Effector memory CD4-positive, alpha-beta T cell (primary cell): ENCODE measurements at regions not wholly inside any gene's neighbourhood (a gene's known extent, or its start where the extent isn't known, plus 50 kb on each side); places are given as distances from the start of the nearest gene placed in this dataset.

Source experiments
- DNase-seq, 3 donors: peaks; one replicate each; pipeline ENCODE4 v3.0.0-alpha.2; 2020
- H3K27ac ChIP-seq: 2 replicates; pipeline ENCODE4 v1.7.0; 2013; ENCODE audit warnings: mild to moderate bottlenecking, low read length, moderate library complexity; ENCODE audit not compliant: insufficient read depth, poor library complexity, severe bottlenecking
- H3K27me3 ChIP-seq: replicated peaks from 2 replicates; pipeline ENCODE4 v1.7.0; 2013; ENCODE audit warnings: mild to moderate bottlenecking, low read length; ENCODE audit not compliant: insufficient read depth, control insufficient read depth, poor library complexity, severe bottlenecking
- H3K36me3 ChIP-seq: 2 replicates; pipeline ENCODE4 v1.7.0; 2013; ENCODE audit warnings: mild to moderate bottlenecking, low read length, moderate library complexity; ENCODE audit not compliant: control insufficient read depth, insufficient read depth
- H3K4me1 ChIP-seq: 2 replicates; pipeline ENCODE4 v1.7.0; 2013; ENCODE audit warnings: low read length, mild to moderate bottlenecking; ENCODE audit not compliant: control insufficient read depth, insufficient read depth, poor library complexity, severe bottlenecking
- H3K4me3 ChIP-seq: 2 replicates; pipeline ENCODE4 v1.7.0; 2013; ENCODE audit warnings: low read length, low read depth, mild to moderate bottlenecking; ENCODE audit not compliant: insufficient read depth, poor library complexity, severe bottlenecking
- H3K9me3 ChIP-seq: 2 replicates; pipeline ENCODE4 v1.7.0; 2013; ENCODE audit warnings: mild to moderate bottlenecking, low read length, moderate library complexity; ENCODE audit not compliant: control insufficient read depth

DNA sequence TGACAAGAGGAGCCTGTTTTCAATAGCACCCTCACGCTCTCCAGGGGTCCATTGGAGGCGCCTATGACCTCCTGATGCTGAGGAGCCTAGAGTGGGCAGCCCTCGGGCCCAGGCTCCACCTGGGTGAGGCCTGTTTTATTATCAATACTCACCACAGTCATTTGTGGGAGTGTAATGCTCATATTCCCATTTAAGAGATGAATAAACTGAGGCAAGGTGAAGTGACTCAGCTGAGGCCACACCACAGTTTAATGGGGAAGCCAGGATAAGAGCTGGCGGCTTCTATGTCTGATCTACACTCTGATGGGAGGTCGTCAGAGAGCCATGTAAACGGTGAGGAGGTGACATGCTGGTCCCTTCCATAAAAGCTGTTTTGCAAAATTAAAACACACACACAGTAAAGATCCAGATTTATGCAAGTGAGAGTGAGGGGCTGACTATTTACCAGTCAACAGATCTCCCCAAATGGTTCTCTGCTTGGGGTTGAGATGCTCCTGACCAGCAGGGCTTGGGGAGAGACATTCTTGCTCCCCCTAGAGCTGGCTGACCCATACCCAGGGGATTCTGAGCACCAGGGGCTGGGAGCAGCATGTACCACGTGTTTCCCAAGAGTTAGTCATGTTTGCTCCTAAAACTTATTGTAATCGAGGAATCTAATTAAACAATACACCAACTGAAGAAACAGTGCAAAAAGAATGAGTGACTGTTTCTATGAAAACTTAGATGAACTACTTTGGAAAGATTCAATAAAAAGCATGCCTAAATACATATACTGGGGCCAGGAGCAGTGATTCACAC lies 81.0 kb upstream of the INSIG1 start:
- H3K36me3 ChIP-seq: no peaks in the 10 kb centered on the region
- no peaks in the 10 kb centered on the region for H3K4me1 ChIP-seq
- H3K27me3 ChIP-seq: no peaks in the 10 kb centered on the region
- H3K4me3 ChIP-seq: no peak overlapping the region
- no peak for DNase-seq
- H3K27ac ChIP-seq: no peak overlapping the region
- no peaks in the 10 kb centered on the region for H3K9me3 ChIP-seq

DNA sequence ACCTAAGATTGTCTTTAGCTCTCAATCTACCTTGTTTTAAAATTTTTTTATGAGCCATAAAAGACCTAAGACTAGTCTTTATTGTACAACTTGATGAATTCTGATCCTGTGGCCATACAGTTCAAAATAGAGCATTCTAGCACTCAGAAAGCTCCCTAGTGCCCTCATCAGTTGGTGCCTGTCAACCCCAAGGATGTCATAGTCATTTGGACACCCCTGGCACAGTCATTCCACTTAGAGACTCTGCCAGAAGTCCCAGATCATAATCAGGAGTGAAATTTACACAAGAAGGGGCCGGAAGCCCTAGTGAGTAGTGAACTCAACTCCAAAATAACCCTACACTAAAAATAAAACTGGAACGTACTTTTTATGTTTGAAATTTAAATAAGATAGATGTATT lies 80.0 kb upstream of the INSIG1 start:
- no peaks in the 10 kb centered on the region for H3K27me3 ChIP-seq
- no peaks in the 10 kb centered on the region for H3K9me3 ChIP-seq
- no peak overlapping the region for H3K27ac ChIP-seq
- H3K36me3 ChIP-seq: no peaks in the 10 kb centered on the region
- H3K4me3 ChIP-seq: no peak overlapping the region
- no peaks in the 10 kb centered on the region for H3K4me1 ChIP-seq
- DNase-seq: no peak

DNA sequence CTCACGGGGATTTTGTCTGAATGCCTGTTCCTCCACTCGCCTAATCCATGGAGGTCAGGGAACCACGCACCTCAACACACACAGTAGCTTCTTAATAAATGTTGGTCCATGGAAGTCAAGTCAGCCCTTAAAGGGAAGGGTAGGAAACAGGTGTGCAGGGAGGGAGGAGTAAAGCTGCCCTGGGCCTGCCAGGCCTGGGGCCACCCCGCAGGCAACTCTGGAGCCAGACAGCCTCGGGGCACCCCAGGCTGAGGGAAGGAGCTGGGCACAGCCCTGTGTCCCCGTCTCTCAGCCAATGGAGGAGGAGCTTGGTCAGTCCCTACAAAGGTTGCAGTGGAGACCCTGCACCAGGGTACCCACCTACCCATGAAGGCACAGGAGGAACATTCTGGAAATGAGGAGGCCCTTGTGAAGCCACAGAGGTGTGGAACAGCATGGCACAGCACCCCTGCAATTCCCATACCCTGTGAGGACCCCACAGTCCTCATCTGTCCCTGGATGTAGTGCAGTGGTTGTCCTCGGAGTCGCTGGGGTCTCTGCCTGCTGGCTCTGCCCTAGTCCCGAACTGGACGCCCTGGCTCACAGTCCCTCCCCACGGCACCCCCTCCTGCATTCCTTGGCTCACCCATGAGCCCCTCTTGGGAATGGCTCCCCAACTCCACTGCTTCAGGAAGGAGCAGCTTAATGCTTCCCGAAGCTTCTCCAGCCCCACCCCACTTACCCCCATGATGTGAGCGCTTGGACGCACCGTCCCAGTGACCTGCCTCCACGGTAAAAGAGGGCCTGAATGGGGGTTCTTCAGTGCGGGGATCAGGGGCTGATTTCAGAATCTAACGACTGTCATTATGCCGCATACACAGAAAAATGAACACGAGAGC lies 79.2 kb upstream of the INSIG1 start:
- Histone ChIP-seq H3K36me3 (no peaks in the 10 kb centered on the region), H3K27me3 (no peaks in the 10 kb centered on the region), H3K4me1 (no peaks in the 10 kb centered on the region), H3K27ac (no peak overlapping the region), H3K9me3 (no peaks in the 10 kb centered on the region), H3K4me3 (no peak overlapping the region)
- no peak for DNase-seq

DNA sequence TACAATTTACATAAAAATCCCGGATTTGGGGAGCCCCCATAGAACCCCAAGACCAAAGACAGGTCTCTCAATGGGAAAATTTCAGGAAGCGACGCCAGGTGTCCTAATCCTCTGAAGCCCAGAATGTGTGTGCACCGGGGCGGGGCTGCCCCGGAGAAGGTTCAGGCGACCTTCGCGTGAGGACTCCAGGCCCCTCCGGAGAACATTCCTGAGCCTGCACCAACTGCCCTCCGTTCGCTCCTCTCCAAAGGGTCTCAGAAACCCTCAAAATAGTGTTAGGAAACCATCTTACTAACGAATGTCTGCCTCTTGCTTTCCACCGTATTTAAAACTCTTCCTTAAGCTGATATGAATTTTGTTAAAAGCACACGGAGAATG lies 78.5 kb upstream of the INSIG1 start:
- no peak overlapping the region for H3K4me3 ChIP-seq
- H3K36me3 ChIP-seq: no peaks in the 10 kb centered on the region
- DNase-seq: no peak
- H3K9me3 ChIP-seq: no peaks in the 10 kb centered on the region
- H3K27me3 ChIP-seq: no peaks in the 10 kb centered on the region
- no peaks in the 10 kb centered on the region for H3K4me1 ChIP-seq
- H3K27ac ChIP-seq: no peak overlapping the region

DNA sequence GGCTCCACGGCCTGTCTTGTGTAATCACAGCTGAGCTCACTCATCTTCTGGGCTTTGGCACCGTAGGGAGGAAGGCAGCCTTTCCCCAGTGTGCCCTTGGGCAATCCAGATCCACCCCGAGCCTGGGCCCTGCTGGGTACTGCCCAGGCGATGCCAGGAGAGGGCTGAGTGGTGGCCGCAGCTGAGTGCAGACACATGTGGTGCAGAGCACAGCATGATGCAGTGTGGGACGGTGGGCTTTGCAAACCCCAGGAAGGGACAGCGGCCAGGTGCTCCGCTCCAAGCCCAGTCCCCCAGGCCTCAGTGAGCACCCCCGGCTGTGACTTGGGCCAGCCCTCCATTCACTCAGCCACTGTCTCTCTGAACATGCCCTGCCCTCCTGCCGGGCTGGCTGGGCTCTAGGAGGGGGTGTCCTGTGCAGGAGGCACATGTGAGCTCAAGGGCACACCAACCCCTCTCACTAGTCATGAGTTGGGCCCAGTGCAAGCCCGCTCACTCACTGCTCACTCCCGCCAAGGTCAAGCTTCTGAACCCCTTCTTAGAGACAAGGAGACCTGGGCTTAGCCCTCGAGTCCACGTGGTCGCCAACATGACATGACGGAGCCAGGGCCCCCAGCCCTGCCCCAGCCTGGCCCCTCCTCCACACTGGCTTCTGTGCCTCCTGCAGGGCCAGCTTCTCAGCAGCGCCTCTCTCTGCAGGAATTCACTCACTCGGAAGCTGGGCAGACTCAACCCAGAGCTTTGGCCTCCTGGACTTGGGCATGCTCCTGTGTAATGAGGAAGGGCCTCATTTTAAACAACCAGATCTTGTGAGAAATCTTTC lies 77.5 kb upstream of the INSIG1 start:
- no peaks in the 10 kb centered on the region for H3K36me3 ChIP-seq
- H3K4me3 ChIP-seq: no peak overlapping the region
- no peak overlapping the region for H3K27ac ChIP-seq
- H3K4me1 ChIP-seq: no peaks in the 10 kb centered on the region
- no peaks in the 10 kb centered on the region for H3K27me3 ChIP-seq
- no peak for DNase-seq
- no peaks in the 10 kb centered on the region for H3K9me3 ChIP-seq

DNA sequence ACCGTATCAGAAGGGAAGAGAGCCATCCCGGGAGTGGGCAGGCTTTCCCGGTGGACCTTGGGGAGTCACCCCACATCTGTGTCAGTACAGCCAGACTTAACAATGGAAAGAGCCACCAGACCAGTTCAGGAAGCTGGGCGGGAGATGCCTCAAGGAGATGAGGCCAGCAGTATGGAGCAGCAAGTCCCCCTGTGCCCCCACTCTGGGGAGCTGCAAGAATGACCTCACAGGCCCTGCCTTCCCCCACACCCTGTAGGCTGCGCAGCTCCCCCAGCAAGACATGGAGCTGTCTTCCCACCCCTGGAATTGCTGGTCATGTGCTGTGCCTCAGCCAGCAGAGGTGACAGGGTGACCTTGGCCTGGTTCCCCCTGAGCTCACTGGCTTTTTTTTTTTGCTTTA lies 76.8 kb upstream of the INSIG1 start:
- no peaks in the 10 kb centered on the region for H3K4me1 ChIP-seq
- DNase-seq: no peak
- H3K27ac ChIP-seq: no peak overlapping the region
- no peak overlapping the region for H3K4me3 ChIP-seq
- H3K27me3 ChIP-seq: no peaks in the 10 kb centered on the region
- no peaks in the 10 kb centered on the region for H3K36me3 ChIP-seq
- no peaks in the 10 kb centered on the region for H3K9me3 ChIP-seq

DNA sequence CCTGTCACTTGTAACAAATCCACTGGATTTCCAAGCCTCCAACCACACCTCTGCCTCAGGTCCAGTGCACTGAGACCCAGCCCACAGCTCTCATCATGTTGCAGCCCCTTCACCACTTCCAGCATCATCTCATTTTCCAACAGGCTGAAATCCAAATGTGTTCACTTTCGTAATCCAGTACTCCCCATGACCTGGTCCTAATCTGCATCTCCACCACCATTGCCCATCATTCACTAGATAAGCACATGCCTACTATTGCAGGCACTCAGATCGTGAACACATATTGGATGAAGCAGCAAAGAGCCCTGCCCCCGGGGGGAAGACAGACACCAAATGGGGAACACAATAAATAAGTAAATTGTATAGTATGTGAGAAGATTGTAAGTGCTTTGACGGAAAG lies 76.1 kb upstream of the INSIG1 start:
- DNase-seq: no peak
- Histone ChIP-seq H3K36me3 (no peaks in the 10 kb centered on the region), H3K4me3 (no peak overlapping the region), H3K27me3 (no peaks in the 10 kb centered on the region), H3K4me1 (no peaks in the 10 kb centered on the region), H3K27ac (no peak overlapping the region), H3K9me3 (no peaks in the 10 kb centered on the region)

DNA sequence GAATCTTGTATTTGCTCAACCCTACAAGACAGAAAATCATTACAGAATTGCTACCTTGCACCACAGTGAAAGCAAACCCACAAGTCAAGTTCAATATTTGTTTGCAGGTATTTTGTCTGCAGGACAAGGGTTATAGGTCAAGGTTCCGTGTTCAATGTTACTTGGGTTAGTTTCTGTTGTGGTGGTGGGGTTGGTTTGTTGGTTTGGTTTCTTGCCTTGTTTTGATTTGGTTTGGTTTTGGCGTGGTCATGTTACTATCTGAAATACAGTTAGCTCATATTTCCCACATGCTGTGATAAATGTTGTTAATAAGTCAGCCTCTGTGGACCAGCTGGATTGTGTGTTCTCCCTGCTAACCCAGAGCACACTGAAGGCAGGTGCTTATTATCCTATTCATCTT lies 75.6 kb upstream of the INSIG1 start:
- H3K4me1 ChIP-seq: no peaks in the 10 kb centered on the region
- no peaks in the 10 kb centered on the region for H3K36me3 ChIP-seq
- no peaks in the 10 kb centered on the region for H3K9me3 ChIP-seq
- no peak overlapping the region for H3K4me3 ChIP-seq
- no peak overlapping the region for H3K27ac ChIP-seq
- H3K27me3 ChIP-seq: no peaks in the 10 kb centered on the region
- DNase-seq: no peak

DNA sequence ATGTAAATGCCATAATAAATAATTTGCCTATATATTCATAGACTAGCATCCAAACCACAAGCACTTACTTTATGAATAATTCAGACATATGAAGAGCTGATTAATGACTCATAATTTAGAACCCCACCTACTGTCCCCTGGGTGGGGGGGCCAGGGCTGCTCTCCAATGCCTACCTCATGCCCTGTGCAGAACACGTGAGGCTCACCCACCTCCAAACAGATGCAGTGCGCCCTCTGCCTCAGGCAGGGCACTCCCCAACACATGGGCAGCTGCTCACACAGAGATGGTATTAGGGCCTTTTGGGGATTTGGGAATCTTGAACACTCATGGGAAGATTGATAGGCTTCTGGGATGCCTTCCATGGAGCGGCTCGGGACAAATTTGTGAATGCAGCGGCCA lies 75.1 kb upstream of the INSIG1 start:
- Histone ChIP-seq H3K27me3 (no peaks in the 10 kb centered on the region), H3K36me3 (no peaks in the 10 kb centered on the region), H3K27ac (no peak overlapping the region), H3K9me3 (no peaks in the 10 kb centered on the region), H3K4me1 (no peaks in the 10 kb centered on the region), H3K4me3 (no peak overlapping the region)
- no peak for DNase-seq
